Stomach (tissue), 8 donors: ENCODE measurements at regions not wholly inside any gene's neighbourhood (a gene's known extent, or its start where the extent isn't known, plus 50 kb on each side); places are given as distances from the start of the nearest gene placed in this dataset.

Source experiments
- DNase-seq, 2 donors: peaks; one replicate each; pipeline versions ENCODE4 v3.0.0 to v3.0.0-alpha.2; 2013 to 2019
- H3K27ac ChIP-seq, 5 donors: fragments of 200-600 bp in 4 of 5; sonication (generic) in 4 of 5; one replicate each; pipeline ENCODE4 v1.5.1; 2013 to 2019; ENCODE audit warnings: mild to moderate bottlenecking in 1 of 5, moderate library complexity in 1 of 5
- H3K27me3 ChIP-seq, 3 donors: fragments of 200-600 bp; sonication (generic); one replicate each; pipeline ENCODE4 v1.5.1; 2017 to 2019; ENCODE audit warnings: mixed run types in 1 of 3
- H3K36me3 ChIP-seq, 4 donors: fragments of 200-600 bp; sonication (generic); 1 replicate in 3 of 4; 2 replicates in 1 of 4; pipeline ENCODE4 v1.5.1; 2016 to 2019
- H3K4me1 ChIP-seq, 4 donors: fragments of 200-600 bp; sonication (generic); one replicate each; pipeline ENCODE4 v1.5.1; 2016 to 2019
- H3K4me3 ChIP-seq, 4 donors: fragments of 200-600 bp; sonication (generic) in 3 of 4; one replicate each; pipeline ENCODE4 v1.5.1; 2016 to 2019; ENCODE audit warnings: mild to moderate bottlenecking in 1 of 4
- H3K9me3 ChIP-seq, 4 donors: fragments of 200-600 bp; sonication (generic); one replicate each; pipeline ENCODE4 v1.5.1; 2016 to 2019
- EP300 ChIP-seq: sonication (generic); formaldehyde crosslinking; IDR thresholded peaks from one replicate; pipeline ENCODE4 v1.6.1; 2017; ENCODE audit warnings: antibody characterized with exemption
- POLR2A ChIP-seq, 4 donors: fragments of 450-650 bp; IDR thresholded peaks; one replicate each; pipeline ENCODE4 v1.6.1; 2016; ENCODE audit warnings: antibody characterized with exemption in 4 of 4, control low read depth in 2 of 4, mild to moderate bottlenecking in 1 of 4, moderate library complexity in 1 of 4
- POLR2AphosphoS5 ChIP-seq, 3 donors: sonication (generic); formaldehyde crosslinking; IDR thresholded peaks; one replicate each; pipeline ENCODE4 v1.6.1; 2016; ENCODE audit warnings: antibody characterized with exemption in 3 of 3
- WGBS, 5 donors: extraction: QIAGEN DNeasy Blood & Tissue Kit in 3 of 5; methylation state at CpG; one replicate each; pipeline versions ENCODE4 v1.1.5 to v1.1.7; 2013 to 2018; 5-methylcytosine and 5-hydroxymethylcytosine counted together
- intact Hi-C: fragments of 100-400 bp; cut with DNase I; formaldehyde crosslinking; loops from one replicate; pipeline ENCODE4 v1.15.1; 2023; ENCODE audit warnings: low total_unique reads
- TF ChIP-seq, protein P1 (sequence below), 7 experiments: fragments of 450-650 bp in 4 of 7; fragments of 200-600 bp in 3 of 7; sonication (generic) in 3 of 7; IDR thresholded peaks; one replicate each; pipeline ENCODE4 v1.5.1; 2016 to 2019; ENCODE audit warnings: antibody characterized with exemption in 7 of 7, control low read depth in 2 of 7, mild to moderate bottlenecking in 1 of 7
- donor health status: healthy with polysubstance abuse.
- donor health status: Bipolar disorder and iron deficiency.
- donor health status: healthy.

DNA sequence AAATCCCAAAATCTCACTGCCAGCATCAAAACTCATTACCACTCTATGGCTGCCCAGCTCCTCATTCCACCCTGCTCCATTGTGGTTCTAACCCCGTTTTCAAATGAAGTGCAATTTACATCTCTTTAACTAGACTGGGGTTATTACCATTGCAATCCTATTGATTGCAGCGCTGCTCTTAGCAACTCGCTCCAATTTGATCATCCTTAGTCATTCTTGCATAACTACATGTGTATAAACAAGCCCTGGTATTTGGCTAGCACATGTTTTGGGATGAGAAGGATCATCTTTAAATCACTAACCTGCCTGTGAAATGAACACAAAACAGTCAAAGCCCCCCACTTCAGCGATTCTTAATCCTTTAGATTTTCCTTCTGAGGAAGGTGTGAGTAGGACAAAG lies 340.1 kb upstream of the PPARGC1A start:
- TF ChIP-seq, protein P1, sequence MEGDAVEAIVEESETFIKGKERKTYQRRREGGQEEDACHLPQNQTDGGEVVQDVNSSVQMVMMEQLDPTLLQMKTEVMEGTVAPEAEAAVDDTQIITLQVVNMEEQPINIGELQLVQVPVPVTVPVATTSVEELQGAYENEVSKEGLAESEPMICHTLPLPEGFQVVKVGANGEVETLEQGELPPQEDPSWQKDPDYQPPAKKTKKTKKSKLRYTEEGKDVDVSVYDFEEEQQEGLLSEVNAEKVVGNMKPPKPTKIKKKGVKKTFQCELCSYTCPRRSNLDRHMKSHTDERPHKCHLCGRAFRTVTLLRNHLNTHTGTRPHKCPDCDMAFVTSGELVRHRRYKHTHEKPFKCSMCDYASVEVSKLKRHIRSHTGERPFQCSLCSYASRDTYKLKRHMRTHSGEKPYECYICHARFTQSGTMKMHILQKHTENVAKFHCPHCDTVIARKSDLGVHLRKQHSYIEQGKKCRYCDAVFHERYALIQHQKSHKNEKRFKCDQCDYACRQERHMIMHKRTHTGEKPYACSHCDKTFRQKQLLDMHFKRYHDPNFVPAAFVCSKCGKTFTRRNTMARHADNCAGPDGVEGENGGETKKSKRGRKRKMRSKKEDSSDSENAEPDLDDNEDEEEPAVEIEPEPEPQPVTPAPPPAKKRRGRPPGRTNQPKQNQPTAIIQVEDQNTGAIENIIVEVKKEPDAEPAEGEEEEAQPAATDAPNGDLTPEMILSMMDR (IDR thresholded peaks at IDR 0.05): no peak
- peak in 1 of 3 donors; percentile 35 for TF ChIP-seq POLR2AphosphoS5 (IDR thresholded peaks at IDR 0.05)
- no peak for TF ChIP-seq POLR2A (IDR thresholded peaks at IDR 0.05)
- no peak for TF ChIP-seq EP300
- Histone ChIP-seq H3K9me3 (no peaks in the 10 kb centered on the region), H3K27me3 (no peaks in the 10 kb centered on the region), H3K27ac (no peak overlapping the region), H3K4me3 (no peak overlapping the region), H3K36me3 (no peaks in the 10 kb centered on the region), H3K4me1 (no peaks in the 10 kb centered on the region)
- WGBS, 5 donors: 77 to 88% (median 80%) methylated on average over 4 of the region's 4 CpGs
- intact Hi-C loops: no loop called here
- no peak for DNase-seq

DNA sequence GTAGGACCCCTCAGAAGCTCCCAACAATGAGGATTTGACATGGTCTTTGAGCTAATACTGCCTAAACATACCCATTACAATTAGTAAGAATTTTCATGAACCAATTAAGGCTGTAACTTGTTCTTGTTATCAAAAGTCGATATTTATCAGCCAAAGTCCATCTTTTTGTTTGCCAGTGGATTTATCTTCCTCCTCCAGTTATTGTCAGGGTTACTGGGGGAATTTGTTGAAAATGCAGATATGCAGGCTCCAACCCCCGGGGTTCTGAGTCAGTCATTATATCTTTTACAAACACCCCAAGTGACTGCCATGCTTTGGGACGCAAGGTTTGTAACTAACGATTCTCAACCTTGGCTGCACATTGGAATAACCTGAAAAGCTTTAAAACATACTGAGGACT lies 338.8 kb upstream of the PPARGC1A start:
- TF ChIP-seq, protein P1 (IDR thresholded peaks at IDR 0.05): no peak
- TF ChIP-seq POLR2A (IDR thresholded peaks at IDR 0.05): no peak
- TF ChIP-seq EP300: no peak
- no peak for TF ChIP-seq POLR2AphosphoS5 (IDR thresholded peaks at IDR 0.05)
- Histone ChIP-seq H3K27ac (no peak overlapping the region), H3K27me3 (no peaks in the 10 kb centered on the region), H3K4me1 (no peaks in the 10 kb centered on the region), H3K9me3 (no peaks in the 10 kb centered on the region), H3K36me3 (no peaks in the 10 kb centered on the region), H3K4me3 (no peak overlapping the region)
- intact Hi-C loops: no loop called here
- no peak for DNase-seq
- 36 to 64% (median 46%) methylated on average over 4 of the region's 4 CpGs for WGBS, 5 donors

DNA sequence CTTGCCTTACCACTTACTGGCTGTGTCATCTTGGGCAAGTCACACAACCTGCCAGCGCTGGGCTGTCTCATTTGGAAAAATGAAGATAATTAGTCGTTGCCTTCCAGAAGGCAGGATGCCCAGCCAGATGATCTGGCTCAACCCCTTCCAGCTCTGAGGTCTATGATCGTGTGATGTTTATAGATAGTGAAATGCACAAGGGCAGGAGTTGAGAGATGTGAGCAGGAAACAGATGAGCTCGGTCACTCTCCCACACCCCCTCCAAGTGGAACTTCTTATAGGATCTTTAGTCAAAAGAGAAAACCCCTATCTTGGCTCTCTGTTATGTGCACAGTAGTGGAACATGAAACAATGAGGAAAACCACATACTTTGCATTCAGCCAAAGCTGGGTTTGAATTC lies 336.8 kb upstream of the PPARGC1A start:
- Histone ChIP-seq H3K27ac (no peak overlapping the region), H3K4me1 (no peaks in the 10 kb centered on the region), H3K9me3 (no peaks in the 10 kb centered on the region), H3K36me3 (no peaks in the 10 kb centered on the region), H3K4me3 (no peak overlapping the region), H3K27me3 (no peaks in the 10 kb centered on the region)
- no peak for TF ChIP-seq POLR2AphosphoS5 (IDR thresholded peaks at IDR 0.05)
- TF ChIP-seq, protein P1 (IDR thresholded peaks at IDR 0.05): no peak
- TF ChIP-seq EP300: no peak
- no peak for TF ChIP-seq POLR2A (IDR thresholded peaks at IDR 0.05)
- DNase-seq: no peak
- intact Hi-C loops: no loop called here
- WGBS, 5 donors: 52 to 66% (median 57%) methylated on average over 4 of the region's 4 CpGs

DNA sequence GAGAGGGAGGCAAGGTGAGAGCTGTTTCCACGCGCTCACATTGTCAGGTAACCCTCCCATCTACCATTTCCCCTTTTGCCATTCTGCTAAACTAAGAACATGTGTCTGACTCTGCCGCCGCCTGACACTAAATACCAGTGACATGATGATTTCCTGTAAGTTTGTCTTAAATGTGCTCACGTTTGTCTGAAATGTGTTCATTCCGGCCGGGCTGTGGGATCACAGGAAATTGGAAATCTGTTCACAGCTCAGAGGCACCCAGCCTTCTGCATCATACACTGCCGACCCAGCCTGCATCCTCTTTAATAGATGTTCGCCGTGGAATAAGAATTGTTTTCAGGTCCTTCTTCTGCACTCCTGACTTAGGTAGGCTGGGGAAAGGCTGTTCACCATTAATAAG lies 336.2 kb upstream of the PPARGC1A start:
- no peaks in the 10 kb centered on the region for H3K9me3 ChIP-seq
- TF ChIP-seq EP300 (no peak), POLR2A (IDR thresholded peaks at IDR 0.05) (no peak), POLR2AphosphoS5 (IDR thresholded peaks at IDR 0.05) (no peak)
- TF ChIP-seq, protein P1 (IDR thresholded peaks at IDR 0.05): no peak
- H3K27ac ChIP-seq: no peak overlapping the region
- intact Hi-C loops: no loop called here
- no peaks in the 10 kb centered on the region for H3K27me3 ChIP-seq
- no peak for DNase-seq
- no peaks in the 10 kb centered on the region for H3K36me3 ChIP-seq
- 66 to 76% (median 70%) methylated on average over 10 of the region's 10 CpGs for WGBS, 5 donors
- no peak overlapping the region for H3K4me3 ChIP-seq
- no peaks in the 10 kb centered on the region for H3K4me1 ChIP-seq
